GM23248 (cell line): ENCODE measurements at regions not wholly inside any gene's neighbourhood (a gene's known extent, or its start where the extent isn't known, plus 50 kb on each side); places are given as distances from the start of the nearest gene placed in this dataset.
"Not testable (repeated sequence)": the region's sequence is repeated elsewhere in the genome, so short reads cannot be mapped to it uniquely, and the experiment has no call there.

Experiments
- EZH2 ChIP-seq: fragments of 200-600 bp; sonication (generic); IDR thresholded peaks from 2 replicates; pipeline ENCODE4 v1.6.1; 2018; ENCODE audit warnings: antibody characterized with exemption, mild to moderate bottlenecking; ENCODE audit not compliant: insufficient read depth, poor library complexity, severe bottlenecking
- EZH2phosphoT487 ChIP-seq: fragments of 200-600 bp; sonication (generic); IDR thresholded peaks from 2 replicates; pipeline ENCODE4 v1.6.1; 2018; ENCODE audit warnings: antibody characterized with exemption, moderate library complexity, mild to moderate bottlenecking, low read depth; ENCODE audit not compliant: insufficient read depth

- not testable (repeated sequence) for TF ChIP-seq EZH2, EZH2phosphoT487
These were observed 285.5 kb upstream of the CNTN3 start for GRCh38 chr3:74899796-74900516.
